Stimulated activated CD4-positive, alpha-beta T cell treated with anti-CD3 and anti-CD28 coated beads, Interleukin-1b, Interleukin-23, amount 100 ng/mL, for 1 hour (primary cell): ENCODE measurements at regions not wholly inside any gene's neighbourhood (a gene's known extent, or its start where the extent isn't known, plus 50 kb on each side); places are given as distances from the start of the nearest gene placed in this dataset.

Experiments used
- DNase-seq, 2 donors: peaks; one replicate each; pipeline ENCODE4 v3.0.0-alpha.2; 2020; ENCODE audit warnings: low read depth in 2 of 2

DNA sequence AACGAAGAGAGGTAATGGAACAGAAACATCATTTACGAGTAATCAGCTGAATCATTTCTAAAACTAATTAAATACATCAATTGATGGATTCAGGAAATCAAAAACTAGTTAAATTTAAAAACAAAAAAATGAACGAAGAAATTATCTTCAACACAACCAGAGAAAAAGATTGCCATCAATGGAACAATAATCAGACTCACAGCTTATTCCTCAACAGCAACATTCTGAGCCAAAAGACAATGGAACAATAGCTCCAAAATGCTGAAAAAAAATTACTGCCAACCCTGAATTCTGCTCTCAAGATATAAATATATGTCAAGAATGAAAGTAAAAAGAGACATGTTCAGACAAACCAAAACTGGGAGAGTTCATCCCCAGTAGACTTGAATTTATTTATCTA, 65.5 kb upstream of the KLF3 start:
- DNase-seq, result no peak

DNA sequence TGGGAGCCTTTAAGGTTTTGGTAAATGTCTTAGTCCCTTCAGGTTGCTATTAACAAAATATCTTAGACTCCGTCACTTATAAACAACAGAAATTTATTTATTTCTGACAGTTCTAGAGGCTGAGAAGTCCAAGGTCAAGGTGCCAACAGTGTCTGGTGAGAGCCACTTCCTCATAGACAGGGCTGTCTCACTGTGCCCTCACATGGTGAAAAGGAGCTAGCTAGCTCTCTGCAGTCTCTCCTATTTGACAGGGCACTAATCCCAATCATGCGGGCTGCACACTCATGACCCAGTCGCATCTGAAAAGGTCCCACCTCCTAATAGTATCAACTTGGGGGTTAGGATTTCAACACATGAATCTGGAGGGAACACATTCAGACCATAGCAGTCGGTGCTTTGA, 63.4 kb upstream of the KLF3 start:
- DNase-seq, result no peak

DNA sequence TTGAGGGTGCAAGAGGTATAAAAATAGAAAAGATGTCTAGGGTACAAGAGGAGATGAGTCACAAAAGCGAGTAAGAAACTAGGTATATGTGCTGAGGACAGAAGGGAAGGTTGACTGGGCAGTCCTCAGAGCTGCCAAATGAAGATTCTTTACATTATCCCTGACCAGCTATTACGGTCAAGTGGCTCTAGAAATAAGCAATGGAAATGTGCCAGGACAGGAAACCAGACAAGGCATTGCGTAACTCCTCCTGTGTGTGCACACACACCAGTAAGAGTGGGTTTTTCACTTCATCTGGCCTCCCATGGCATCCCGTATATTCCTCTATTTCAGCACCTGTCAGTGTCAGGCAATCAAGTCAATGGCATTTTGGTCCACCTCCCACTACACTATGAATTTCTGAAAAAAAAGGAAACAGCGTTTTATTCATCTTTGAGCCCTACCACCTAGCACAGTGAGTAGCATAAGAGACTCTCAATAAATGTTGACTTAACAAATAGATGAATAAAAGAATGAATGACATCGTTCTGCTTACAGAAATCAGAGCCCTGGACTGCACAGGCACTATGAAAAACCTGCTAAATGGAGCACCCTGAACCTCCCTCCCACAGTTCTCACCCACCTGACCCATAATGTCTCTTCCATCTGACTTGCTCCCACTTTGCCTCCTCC, 62.6 kb upstream of the KLF3 start:
- no peak for DNase-seq

DNA sequence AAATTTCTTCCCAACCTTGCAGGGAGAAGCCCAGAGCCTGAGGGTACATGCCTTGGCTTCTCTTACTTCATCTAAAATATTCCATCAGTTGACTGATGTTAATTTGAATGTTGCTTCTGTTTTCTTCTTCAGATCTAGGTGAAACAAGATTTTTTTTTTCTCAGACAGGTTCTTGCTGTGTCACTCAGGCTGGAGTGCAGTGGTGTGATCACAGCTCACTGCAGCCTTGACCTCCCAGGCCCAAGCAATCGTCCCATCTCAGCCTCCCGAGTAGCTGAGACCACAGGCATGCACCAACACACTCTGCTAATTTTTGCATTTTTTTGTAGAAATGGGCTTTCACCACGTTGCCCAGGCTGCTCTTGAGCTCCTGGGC, 62.1 kb upstream of the KLF3 start:
- no peak for DNase-seq

DNA sequence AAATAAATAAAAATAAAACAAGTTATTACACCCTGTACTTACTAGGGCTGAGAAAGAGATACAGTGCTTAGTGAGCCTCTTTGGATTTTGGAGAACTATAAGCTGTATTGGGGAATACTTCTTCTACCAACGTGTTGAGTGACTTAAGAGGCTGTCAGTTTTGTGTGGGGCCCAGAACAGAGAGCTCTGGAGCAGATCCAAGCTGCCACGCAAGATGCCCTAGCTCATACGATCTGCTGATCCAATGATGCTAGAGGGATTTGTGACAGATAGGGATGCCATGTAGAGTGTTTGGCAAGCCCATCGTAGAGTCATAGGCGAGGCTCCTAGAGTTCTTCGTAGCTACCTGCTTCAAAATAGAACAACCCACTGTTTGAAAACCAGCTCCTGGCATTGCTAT, 60.3 kb upstream of the KLF3 start:
- no peak for DNase-seq

DNA sequence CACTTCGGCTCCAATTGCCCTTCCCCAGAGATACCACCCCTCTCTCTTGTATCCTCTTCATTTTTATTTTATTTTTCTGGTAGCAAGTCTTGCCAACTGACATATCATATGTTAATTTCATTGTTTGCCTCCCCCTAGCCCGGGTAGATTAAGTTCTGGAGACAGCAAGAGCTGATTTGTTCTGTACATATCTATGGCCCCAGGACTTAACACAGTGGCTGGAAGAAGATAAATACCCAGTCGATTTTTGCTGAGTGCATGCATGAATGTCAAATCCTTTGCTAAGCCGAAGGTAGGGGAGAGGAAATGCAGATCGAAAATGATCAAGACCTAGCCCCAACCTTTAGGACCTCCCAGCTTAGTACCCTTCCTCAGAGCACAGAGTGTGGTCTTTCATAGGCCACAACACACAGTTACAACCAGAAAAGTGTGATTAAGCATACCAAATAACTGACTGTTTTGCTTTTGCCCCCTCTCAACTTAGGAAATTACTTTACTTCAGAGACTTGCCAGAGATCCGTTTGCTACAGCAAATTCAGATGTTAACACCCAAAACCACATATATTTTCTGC, 58.7 kb upstream of the KLF3 start:
- DNase-seq, result no peak

DNA sequence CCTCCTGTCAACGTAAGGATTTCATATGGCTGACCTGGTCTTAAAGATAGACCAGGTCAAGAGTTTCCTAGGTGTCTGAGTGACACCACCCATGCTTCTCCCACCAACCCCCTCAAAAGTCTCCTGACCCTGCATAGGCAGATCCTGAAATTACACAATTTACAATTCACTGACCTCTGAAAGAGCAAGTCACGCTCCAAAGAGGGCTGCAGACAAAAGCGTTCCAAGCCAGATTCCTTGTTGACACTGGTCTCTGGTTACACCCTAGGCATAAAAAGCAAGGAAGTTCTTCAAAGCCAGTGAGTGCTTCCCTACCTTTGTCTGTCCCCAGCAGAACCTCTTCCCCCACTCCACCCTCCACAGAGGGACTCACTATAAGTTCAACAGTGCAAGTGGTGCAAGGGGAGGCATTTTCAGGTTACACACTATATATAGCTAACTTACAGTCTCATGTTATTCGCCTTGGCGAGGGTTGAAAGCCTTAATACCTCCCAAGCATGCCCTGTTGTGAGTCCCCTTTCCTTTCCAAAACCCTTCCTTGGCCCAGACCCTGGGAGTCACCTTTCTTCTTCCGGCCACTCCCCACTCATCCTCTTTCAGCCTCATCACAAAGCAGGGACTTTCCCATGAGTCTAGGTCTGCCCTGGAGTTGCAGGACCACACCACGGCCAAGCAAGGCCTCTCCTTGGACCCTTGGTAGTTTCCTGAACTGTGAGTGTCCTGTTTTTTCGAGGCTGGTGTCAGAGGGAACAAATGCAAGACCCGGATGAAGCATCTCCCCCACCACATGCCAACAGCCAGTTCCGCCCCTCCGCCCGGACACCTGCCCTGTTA, 58.0 kb upstream of the KLF3 start:
- DNase-seq, result no peak

DNA sequence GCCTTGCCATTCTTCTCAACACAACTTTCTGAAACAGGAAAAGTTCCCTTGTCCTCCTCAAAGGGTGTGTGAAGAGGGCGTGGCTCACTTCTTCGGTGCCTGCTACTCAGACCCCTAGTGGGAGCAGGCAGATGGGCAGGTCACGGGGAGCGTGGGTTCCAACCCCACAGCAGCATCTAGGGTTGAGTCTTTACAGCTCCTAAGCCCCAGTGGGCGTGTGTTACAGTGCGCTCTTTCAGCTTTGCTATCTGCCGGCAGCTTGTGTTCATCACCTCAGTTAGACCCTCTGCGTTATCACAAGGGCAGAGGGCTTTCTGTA, 57.5 kb upstream of the KLF3 start:
- no peak for DNase-seq

DNA sequence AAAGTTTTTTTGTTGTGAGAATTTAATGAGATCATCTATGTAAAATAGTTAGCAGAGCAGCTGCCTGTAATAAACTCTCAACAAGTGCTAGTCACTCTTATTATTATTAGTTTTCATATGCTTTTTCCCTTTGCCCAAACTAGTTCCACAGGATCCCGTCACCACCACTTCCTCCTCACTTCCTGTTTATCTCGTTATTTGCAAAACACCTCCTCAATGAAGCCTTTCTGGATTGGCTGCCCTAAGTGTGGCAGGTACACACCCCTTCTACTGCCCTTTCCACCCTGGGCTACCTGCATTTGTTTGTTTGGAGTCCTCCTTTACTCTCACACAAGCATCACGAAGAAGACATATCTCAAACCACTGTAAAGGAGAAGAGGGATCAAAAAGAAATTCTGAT, 54.4 kb upstream of the KLF3 start:
- no peak for DNase-seq

DNA sequence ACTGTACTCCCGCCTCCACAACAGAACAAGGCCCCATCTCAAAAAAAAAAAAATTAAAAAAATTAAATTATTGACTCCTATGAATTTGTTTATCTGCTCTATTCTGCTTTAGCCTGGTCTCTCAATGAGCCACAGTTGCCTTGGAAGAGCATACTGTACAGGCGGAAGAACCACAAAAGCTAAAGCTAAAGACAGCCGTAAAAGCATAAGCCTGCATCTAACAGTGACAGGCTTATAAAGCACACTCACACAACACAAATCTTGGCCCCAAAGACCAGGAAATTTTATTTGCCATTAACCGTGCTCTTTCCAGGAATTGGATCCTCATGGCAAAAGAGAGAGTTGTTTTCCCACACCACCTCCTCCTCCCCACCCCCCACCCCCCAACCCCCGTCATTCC, 53.5 kb upstream of the KLF3 start:
- DNase-seq, result no peak

DNA sequence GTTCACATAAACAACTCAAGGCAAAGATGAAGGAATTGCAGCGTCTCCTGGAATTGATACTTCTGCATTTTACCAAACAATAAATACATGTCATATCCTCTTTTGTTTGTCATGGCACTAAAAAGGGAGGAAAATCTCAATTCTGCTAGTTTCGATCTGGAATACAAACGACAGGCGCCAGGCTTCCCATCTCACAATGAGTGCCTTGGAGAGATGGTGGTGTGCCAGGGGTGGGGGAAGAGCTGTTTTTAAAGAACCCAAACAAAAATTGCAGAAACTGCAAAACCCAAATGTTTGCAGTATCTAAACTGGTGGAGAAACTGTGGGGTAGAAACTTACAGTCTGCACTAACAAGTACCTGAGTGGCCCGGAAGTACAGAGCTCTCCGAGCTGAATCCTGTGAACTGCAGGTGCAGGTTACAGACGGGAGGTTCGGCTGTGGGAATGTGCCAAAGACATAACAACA, 53.0 kb upstream of the KLF3 start:
- DNase-seq, result no peak

DNA sequence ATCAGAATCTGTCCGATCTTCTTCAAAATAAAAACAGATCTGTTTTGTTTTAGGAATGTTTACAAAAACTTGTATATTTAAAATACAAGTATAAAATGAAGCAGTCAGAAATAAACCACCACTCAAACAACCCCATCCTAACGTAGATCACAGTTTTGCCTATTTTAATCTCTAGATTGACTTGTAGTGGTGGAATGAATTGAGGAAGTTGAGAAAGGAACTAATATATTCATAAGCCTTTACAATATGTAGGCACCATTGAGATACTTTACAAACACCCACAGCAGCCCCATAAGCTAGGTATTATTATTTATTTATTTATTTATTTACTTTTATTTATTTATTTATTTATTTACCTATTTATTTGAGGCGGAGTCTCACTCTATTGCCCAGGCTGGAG, 52.3 kb upstream of the KLF3 start:
- DNase-seq, result no peak

DNA sequence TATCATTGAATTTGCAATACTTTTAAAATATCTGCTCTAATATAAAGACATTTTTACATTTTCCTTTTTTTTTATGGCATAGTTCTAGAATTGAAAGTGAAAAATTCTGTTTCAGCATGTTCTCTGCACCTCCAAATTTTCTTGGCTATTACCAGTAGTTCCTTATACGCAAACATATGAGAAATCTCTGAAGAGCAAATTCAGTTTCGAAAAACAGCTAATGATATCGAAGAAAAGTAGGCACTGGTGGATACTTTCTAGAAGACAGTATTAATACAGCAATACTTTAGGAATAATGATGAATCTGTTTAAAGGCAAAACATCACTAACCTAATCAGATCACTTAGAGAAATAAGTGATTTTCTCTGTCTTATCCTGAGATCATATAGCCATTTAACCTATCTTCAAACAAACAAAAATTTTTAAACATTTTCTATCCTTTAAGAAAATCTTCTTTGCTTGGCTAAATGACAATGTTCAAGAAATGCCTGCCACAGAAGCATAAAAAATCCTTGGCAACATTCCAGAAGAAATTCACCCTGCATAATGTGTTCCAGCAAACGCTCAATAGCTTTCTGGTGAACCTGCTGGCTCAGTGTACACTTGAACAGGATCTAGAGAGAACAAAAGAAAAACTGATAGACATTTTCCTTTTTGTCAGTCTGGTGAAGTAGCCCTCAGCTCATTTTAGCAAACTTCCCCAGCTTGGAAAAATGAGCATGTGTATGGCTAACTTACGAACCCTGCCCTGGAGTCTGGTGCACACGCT, 51.2 kb upstream of the KLF3 start:
- no peak for DNase-seq
